ENCODE measurements at regions not wholly inside any gene's neighbourhood (a gene's known extent, or its start where the extent isn't known, plus 50 kb on each side); places are given as distances from the start of the nearest gene placed in this dataset.

DNA sequence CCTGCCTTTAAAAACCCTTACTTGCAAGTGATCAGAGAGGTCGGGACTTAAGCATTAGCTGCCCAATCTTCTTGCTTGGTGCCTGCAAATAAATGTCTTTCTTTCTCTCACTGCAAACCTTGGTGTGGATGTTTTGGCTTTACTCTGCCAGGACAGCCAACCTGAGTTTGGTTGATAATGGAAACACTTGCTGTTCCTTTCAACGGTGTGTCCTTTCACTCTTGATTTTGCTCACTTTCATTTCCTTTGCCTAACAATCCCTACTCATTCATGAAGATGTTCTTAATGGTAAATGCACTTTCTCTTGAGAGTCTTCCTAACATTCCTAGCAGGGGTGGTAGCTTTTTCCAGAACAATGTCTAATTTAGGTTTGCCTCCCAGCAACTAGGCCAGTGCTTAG lies 366.2 kb downstream of the HRH4 start:
- TF ChIP-seq, protein P1, sequence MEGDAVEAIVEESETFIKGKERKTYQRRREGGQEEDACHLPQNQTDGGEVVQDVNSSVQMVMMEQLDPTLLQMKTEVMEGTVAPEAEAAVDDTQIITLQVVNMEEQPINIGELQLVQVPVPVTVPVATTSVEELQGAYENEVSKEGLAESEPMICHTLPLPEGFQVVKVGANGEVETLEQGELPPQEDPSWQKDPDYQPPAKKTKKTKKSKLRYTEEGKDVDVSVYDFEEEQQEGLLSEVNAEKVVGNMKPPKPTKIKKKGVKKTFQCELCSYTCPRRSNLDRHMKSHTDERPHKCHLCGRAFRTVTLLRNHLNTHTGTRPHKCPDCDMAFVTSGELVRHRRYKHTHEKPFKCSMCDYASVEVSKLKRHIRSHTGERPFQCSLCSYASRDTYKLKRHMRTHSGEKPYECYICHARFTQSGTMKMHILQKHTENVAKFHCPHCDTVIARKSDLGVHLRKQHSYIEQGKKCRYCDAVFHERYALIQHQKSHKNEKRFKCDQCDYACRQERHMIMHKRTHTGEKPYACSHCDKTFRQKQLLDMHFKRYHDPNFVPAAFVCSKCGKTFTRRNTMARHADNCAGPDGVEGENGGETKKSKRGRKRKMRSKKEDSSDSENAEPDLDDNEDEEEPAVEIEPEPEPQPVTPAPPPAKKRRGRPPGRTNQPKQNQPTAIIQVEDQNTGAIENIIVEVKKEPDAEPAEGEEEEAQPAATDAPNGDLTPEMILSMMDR (IDR thresholded peaks at IDR 0.05), result no peak

DNA sequence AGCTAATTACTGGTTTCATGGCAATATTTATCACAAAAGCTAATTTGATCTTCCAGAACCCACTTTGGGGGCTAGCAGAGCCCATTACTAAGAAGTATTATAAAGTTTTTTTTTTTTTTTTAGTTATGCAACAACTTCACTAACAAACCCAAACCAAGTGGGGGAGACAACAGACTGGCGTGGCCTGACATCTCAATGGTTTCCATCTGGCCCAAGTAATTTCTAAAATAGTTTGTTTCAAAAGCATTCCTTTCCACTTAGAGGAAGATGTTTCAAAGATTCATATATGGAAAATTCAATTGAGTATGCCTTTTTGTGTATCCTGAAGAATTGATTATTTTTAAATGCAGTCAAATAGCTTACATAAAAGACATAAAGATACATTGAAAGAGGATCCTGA lies 367.1 kb downstream of the HRH4 start:
- TF ChIP-seq, protein P1 (IDR thresholded peaks at IDR 0.05), result no peak

DNA sequence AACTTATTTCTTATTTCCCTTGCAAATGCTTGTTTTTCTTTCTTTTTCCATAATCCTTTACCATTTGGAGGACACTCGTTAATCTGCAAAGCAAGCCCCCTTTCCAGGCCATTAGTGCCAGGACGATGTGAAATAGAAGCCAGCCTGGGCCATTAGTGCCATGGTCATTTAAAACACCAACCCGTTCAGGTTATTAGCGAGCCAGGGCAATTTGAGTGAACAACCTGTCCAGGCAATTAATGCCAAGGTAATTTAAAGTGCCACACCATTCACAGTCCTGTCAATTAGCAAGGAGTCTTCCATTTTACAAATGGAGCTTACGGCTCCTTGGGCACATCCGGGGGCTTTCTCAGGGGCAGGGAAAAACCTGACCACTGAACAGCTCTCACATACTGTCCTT lies 370.6 kb downstream of the HRH4 start:
- TF ChIP-seq, protein P1 (IDR thresholded peaks at IDR 0.05), result no peak

DNA sequence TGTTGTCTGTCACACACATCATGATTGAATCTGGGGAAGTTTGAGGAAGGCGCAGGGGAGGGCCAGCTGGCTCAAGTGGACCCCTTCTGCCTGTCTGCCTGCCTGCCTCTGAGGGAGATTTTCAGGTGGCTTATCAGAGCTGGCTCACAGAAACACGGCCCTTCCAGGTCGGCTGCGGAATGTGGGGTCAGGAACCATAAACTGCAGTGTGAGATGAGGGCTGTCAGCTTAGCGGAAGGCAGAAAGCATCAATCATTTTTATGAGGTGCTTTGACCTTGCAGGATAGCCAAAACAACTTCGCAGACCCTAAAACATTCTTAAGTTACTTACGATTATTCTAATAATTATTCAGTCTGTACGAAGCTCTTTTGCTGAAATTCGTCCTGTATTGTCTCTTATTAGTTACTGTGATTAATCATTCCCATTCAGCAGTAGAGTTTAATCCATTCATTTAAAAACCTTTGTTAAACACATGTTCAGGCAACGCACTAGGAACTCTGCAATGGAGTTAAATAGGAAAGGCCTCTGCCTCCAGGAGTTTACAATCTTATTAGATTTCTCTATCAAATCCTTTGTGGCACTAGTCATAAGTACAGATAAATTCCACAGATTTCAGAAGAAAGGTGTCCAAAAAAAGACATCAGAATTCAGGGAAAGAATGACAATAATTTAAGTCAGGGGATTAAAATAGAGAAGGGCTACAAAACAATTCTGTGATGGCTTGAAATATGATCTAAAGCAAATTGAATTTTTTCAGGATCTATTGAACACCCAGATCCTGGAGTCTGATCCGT lies 371.6 kb downstream of the HRH4 start:
- TF ChIP-seq, protein P1 (IDR thresholded peaks at IDR 0.05), result no peak

GRCh38 chr18:24835751-24836150 lies 375.3 kb downstream of the HRH4 start:
- TF ChIP-seq, protein P1 (IDR thresholded peaks at IDR 0.05), result no peak

- TF ChIP-seq, protein P1 (IDR thresholded peaks at IDR 0.05), result no peak
Observed at GRCh38 chr18:24837066-24837465, 376.6 kb downstream of the HRH4 start.

GRCh38 chr18:24840051-24840450 lies 379.6 kb downstream of the HRH4 start:
- TF ChIP-seq, protein P1 (IDR thresholded peaks at IDR 0.05), result no peak

DNA sequence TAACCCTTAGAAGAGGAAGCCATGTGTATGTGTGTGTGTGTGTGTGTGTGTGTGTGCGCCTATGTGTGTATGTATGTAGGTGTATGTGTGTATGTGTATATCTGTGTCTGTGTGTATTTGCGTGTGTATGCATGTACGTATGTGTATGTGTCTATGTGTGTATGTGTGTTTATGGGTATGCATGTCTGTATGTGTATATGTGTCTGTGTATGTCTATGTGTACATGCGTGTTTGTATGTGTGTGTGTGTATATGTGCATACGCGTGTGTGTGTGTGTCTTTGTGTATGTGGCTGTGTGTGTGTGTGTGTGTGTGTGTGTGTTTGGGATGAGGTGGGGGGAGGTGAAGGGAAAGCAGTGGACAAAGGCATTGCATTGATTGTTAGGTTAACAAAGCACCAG lies 380.2 kb downstream of the HRH4 start:
- TF ChIP-seq, protein P1 (IDR thresholded peaks at IDR 0.05), result no peak

Data from LNCAP (cell line).